SHP77 treated with DMSO at 0.1 percent for 48 hours (cell line): ENCODE measurements at regions not wholly inside any gene's neighbourhood (a gene's known extent, or its start where the extent isn't known, plus 50 kb on each side); places are given as distances from the start of the nearest gene placed in this dataset.

Experiments
- DNase-seq: peaks from one replicate; lab custom pipeline; 2025; lab: John Stamatoyannopoulos, UW

DNA sequence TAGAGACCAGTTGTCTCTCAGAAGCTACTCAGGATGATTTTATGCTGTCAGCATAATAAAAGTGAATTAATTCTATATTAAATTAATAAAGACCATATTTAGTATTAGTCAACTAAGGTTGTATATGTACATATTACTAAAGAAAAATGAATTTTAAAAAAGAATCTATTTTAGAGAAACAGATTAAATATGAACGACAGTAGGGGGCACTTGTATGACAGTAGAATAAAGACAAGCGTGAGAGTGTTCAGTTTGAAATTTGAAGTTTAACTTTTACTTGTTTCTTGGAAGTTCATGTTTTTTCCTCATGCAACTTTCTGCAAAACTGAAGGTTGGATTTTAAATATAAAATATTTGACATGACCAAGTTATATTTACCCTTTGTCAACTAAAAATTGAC lies 67.9 kb upstream of the MACF1 start:
- no peak for DNase-seq

DNA sequence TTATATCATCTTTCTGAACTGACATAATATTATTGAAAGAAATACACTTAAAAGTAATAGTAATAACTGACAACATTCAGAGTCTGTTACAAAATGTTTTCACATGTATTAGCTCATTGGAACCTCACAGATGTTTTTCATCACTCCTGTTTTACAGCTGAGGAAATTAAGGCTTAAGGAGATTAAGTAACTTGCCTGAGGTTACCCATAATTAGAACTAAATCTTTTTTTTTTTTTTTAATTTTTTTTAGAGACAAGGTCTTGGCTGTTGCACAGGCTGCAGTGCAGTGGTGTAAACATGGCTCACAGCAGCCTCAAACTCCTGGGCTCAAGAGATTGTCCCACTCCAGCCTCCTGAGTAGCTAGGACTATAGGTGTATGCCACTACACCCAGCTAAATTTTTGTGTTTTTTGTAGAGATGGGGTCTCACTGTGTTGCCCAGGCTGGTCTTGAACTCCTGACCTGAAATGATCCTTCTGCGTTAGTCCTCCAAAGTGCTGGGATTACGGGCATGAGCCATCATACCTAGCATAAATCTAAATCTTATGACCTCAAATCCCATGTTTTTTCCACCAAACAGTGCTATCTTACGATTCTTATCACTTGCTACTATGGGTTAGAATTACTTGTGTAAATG lies 64.7 kb upstream of the MACF1 start:
- no peak for DNase-seq

DNA sequence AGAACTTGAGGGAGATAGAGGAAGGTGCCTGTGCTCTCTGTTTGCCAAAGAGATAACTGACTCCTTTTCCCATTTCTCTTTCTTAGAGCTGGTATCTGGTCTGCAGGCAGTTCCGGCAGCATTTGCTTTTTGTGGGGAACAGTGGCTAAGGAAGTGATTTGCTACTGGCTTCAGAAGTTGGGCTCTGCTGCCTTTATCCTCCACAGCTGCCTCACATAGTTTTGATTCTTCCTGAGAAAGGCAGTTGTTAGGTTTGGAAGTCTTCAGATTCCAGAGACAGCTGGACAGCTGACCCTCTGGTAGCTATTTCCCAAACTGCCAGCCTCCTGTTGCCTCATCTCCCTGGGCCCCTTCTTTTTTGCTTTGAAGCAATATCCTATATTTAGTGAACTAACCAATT lies 62.6 kb upstream of the MACF1 start:
- DNase-seq: no peak

DNA sequence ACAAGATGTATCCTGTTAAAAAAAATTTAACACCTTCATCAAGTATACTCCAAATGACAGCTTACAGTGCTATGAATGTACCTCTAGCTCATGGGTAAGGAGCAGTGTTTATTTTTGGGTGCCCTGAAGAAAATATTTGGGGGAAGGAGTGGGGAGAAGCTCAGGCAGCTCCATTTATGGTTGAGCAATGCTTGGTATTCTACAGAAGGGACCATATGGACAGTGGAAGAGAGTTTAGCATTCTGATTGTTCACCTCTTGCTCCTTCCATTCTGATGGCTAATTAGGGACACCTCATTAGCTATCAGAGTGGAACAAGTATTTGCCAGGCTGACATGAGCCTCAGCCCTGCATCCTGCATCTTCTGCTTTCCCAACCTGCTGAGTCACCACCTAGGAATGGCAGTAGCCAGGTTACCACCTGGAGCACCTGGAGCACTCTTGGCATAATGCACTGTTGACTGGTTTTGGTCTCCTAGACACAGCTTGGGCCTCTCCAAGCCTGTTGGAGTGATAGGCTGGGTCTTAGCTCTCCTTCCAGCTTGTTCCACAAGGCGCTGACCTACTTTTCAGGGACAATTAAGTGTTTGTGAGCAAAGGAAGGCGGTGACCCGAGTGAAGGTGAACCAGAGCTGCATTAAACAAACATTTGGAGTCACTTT lies 62.0 kb upstream of the MACF1 start:
- peak; percentile 10 for DNase-seq

DNA sequence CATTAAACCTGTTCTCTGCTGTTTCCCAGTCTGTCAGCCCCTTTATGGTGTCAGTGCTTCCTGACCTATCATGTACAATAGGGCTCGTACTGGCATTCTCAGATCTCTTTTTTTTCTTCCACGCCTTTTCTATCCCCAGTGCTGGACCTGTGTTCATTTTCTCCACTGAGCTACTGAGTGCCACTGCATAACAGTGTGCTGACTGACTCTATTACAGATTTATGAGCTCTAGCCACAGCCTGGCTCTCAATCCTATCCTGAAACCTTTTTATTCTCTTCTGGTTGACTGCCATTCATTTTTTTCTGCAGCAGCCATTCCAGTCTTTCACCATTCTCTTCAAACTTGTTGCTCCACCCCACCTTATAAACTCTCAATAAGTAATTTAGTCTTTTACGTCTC lies 59.6 kb upstream of the MACF1 start:
- DNase-seq: no peak

DNA sequence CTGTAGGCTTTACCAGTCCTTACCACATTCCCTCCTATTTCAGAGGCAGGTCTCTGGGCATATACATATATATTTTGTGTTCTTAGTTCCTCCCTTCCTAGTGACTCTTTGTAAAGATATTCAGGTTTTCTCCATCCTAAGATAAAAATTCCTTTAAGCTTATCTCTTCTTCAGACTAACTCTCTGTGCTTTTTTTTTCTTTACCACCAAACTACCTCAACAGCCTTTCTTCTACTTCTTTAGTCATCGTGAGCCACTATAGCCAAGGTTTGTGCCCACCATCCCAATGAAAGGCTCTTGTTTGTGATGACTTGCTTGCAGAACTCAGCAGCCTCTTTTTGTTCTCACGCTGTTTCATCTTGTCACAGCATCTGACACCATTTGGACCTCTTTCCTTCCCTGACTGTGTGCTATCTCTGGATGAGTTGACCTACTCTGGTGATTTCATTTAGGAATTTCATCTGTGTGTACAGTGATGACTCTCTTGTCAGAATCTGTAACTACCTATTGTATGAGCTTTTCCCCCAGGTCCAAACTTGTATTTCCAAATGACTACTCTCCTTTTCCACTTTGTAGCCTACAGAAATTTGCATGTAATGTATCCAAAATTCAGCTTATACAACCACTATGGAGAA lies 59.0 kb upstream of the MACF1 start:
- DNase-seq: no peak

DNA sequence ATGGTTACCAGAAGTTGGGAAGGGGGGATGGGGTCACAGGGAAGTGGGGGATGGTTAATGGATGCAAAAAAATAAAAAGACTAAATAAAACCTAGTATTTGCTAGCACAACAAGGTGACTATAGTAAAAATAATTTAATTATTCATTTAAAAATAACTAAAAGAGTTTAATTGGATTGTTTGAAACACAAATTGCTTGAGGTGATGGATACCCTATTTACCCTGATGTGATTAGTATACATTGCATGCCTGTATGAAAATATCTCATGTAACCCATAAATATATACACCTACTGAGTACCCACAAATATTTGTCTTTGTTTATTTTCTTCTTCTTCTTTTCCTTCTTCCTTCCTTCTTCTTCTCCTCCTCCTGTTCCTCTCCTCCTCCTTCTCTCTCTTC lies 57.8 kb upstream of the MACF1 start:
- DNase-seq: no peak

DNA sequence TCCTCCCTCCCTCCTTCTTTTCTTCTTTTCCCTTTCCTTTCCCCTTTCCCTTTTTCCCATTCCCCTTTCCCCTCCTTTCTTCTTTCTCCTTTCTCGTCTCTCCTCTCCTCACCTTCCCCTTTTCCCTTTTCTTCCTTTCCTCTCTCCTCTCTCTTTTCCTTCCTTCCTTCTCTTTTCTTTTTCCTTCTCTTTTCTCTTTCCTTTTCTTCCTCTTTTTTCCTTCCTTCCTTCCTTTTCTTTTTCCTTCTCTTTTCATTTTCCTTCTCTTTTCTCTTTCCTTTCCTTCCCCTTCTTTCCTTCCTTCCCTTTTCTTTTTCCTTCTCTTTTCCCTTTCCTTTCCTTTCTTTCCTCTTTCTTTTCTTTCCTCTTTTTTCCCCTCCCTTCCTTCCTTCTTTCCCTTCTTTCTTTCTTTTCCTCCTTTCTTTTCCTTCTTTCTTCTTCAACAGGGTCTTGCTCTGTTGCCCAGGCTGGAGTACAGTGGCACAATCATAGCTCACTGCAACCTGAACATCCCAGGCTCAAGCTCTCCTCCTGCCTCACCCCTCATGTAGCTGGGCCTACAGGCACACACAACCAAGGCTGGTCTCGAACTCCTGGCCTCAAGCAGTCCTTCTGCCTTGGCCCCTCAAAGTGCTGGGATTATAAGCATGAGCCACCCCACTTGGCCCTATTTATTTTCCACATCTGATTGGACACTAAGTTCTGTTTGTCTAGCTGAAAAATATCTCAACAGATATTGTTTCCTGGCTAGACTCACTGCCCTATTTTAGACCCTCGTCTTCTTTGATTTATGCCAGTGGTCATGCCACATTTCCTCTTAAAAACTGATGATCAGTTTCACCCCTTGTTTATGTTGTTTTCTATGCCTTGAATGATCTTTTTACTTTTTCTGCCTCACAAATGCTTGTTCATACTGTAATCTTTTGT lies 57.1 kb upstream of the MACF1 start:
- DNase-seq: no peak

DNA sequence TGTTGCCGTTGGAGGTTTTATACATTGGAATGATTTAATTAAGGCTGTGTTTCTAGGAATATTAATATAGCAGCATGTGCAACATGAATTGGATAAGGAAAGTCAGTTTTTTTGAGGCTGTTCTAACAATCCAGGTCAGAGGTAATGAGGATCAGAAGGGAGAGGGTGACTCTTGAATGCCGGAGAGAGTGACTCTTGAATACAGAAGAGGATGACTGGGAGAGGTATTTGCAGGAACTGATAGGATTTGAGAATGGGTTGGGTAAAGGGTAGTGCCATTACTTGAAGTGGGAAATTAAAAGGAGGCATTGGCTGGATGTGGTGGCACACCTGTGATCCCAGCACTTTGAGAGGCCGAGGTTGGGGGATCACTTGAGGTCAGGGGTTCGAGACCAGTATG lies 55.6 kb upstream of the MACF1 start:
- no peak for DNase-seq

DNA sequence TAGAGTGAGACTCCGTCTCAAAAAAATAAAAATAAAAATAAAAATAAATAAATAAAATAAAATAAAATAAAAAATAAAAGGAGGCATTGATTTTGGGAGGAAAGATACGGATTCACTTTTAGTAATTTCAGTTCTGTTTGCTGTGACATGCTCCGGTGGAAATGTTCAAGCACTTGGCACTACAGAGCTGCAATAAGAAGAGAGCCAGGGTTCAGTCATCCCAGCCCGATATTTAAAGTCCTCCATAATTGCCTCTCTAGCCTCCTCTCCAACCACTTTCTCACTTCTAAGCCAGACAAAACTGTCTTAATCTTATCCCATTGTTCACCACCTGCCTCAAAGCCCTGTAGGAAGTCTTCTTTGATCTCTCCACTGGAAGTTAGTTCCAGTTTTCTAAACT lies 55.0 kb upstream of the MACF1 start:
- no peak for DNase-seq

DNA sequence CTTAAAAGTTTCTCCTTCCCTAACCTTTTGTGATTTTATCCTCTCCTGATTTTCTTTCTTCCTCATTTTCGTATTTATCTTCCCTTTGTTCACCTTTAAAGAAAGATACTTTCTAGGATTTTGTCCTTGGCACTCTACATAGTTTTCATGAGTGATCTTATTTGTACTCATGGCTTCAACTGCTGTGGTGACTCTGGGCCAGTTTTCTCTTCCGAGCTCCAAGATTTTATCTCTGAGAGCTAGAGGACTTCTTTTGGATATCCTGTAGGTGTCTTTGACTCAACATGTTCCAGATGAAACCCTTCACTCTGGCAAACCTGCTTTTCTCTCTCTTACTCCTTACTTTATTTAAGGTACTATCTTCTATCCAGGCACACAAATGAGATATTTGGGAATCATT lies 53.7 kb upstream of the MACF1 start:
- no peak for DNase-seq

DNA sequence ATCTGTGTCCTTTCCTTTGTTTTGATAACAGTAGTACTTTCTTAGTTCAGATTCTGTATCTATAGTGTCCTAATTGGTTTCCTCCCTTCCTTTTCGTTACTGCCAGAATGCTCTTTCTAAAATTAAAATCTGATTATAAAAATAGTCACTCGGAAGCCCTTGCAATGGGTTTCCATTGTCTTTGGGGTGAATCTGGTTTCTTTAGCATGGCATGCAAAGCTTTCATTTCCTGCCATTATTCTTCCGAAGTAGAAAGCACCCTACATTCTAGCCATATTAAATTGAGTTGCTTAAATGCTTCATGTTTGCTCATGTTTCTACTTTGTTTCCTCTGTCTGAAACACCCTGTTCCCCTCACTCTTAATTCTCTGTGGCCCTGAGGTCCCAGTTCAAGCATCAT lies 53.2 kb upstream of the MACF1 start:
- no peak for DNase-seq

DNA sequence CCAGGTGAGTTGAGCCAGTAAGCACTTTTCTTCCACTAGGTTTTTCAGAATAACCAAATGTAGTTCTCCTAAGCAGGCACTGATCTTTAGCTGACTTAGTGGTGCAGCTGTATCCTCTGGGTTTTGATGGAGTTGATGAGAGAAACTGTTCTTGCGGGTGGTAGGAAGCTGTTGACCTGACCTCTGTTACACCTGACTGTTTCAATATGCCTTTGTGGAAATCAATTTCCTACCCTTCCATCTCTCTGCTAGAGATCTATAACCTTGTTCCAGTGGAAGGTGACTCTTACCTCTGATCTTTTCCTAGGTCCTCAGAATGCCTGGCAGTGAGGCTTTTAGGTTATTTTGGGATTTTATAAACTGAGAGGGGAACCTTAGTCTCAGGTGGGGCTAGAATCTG lies 51.6 kb upstream of the MACF1 start:
- no peak for DNase-seq

DNA sequence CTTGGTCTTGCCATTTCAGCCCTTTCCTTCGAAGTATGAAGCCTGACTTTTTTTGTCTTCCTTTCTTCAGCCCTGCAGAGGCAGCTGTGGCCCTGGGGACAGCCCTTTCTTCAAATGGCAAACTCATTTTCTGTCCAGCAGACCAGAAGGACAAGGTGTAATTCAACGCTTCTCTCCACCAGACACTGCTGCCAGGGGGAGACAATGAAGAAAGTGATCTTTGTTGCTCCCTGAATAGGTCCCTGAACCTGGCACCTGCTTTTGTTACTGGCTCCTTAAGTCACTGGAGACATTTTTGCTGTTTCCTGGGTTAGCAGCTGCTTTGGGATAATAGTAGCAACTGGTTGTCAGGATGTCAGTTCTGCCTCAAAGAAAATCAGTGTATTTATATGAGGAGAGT lies 50.8 kb upstream of the MACF1 start:
- no peak for DNase-seq

DNA sequence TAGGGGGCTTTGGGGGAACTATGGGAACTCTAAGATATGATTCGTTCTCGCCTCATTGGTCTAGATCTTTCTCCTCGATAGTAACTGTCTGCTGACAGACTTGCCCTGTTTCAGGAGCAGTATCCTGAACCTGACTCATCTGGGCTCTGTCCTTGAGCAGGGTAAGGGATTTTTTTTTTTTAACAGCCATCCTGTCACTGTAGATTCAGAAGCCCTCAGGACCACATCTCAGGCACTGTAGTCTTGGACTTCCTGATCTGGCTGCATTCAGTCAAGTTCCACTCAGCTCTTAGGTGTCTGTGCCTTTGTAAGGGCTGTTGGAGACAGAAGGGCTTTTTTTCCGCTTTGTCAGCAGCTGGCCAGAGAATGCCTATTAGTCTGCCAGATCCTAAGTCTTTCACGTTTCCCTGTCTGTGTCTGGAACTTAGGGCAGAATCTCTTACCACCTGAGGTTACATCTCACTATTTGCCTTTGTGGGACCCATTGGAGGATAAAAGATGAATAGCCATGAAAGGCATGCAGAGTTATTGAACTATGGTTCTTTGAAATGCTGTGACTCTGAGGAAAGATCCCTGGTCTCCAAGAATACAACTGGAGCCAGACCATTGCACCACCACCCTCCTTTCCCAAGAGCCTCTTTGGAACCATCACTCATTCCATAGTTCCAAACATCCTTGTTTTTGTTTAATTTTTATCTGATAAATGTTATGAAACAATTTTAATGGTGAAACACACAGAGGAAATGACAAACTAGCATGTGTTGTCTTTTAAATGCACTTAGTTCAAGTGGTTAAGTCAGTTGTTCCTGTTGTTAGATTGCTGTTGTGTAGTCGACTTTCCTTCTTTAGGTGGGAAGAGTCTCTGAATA lies 49.7 kb upstream of the MACF1 start:
- DNase-seq: no peak
